ENCODE measurements at regions not wholly inside any gene's neighbourhood (a gene's known extent, or its start where the extent isn't known, plus 50 kb on each side); places are given as distances from the start of the nearest gene placed in this dataset.

GRCh38 chr6:167515873-167516507 is 191.1 kb downstream of the TTLL2 start:
- H3K4me3 ChIP-seq: no peak overlapping the region
- no peaks in the 10 kb centered on the region for H3K9me2 ChIP-seq (ENCODE audit: insufficient read depth)
- H3K9me3 ChIP-seq (ENCODE audit: insufficient read depth, low read depth): no peaks in the 10 kb centered on the region
- H2AFZ ChIP-seq: no peak overlapping the region
- H3K27me3 ChIP-seq (ENCODE audit: insufficient read depth, low read depth): peaks cover 68% of the 10 kb centered on the region
- no peak for DNase-seq
- no TSS peak for BruUV-seq (replicated peaks)
- H3K4me2 ChIP-seq: no peak overlapping the region
- ChIA-PET CTCF (no interaction called here), POLR2A (ENCODE audit: unreplicated experiment) (no interaction called here)
- H3K27ac ChIP-seq: no peak overlapping the region
- no peaks in the 10 kb centered on the region for H3K4me1 ChIP-seq (replicated peaks; ENCODE audit: insufficient read depth)
- H3K79me2 ChIP-seq (ENCODE audit: low read depth): no peaks in the 10 kb centered on the region
- intact Hi-C loops (cut with micrococcal nuclease; ENCODE audit: unreplicated experiment): no loop called here
- no peaks in the 10 kb centered on the region for H3K36me3 ChIP-seq (ENCODE audit: low read depth)
- no peaks in the 10 kb centered on the region for H4K20me1 ChIP-seq (ENCODE audit: insufficient read depth)
- no peaks in the 10 kb centered on the region for H3F3A ChIP-seq (ENCODE audit: insufficient read depth, low read depth)
- no peak for TF ChIP-seq EZH2 (IDR thresholded peaks at IDR 0.05; ENCODE audit: low read depth)
- TF ChIP-seq, protein P1, sequence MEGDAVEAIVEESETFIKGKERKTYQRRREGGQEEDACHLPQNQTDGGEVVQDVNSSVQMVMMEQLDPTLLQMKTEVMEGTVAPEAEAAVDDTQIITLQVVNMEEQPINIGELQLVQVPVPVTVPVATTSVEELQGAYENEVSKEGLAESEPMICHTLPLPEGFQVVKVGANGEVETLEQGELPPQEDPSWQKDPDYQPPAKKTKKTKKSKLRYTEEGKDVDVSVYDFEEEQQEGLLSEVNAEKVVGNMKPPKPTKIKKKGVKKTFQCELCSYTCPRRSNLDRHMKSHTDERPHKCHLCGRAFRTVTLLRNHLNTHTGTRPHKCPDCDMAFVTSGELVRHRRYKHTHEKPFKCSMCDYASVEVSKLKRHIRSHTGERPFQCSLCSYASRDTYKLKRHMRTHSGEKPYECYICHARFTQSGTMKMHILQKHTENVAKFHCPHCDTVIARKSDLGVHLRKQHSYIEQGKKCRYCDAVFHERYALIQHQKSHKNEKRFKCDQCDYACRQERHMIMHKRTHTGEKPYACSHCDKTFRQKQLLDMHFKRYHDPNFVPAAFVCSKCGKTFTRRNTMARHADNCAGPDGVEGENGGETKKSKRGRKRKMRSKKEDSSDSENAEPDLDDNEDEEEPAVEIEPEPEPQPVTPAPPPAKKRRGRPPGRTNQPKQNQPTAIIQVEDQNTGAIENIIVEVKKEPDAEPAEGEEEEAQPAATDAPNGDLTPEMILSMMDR (conservative IDR thresholded peaks at IDR 0.05): no peak

DNA sequence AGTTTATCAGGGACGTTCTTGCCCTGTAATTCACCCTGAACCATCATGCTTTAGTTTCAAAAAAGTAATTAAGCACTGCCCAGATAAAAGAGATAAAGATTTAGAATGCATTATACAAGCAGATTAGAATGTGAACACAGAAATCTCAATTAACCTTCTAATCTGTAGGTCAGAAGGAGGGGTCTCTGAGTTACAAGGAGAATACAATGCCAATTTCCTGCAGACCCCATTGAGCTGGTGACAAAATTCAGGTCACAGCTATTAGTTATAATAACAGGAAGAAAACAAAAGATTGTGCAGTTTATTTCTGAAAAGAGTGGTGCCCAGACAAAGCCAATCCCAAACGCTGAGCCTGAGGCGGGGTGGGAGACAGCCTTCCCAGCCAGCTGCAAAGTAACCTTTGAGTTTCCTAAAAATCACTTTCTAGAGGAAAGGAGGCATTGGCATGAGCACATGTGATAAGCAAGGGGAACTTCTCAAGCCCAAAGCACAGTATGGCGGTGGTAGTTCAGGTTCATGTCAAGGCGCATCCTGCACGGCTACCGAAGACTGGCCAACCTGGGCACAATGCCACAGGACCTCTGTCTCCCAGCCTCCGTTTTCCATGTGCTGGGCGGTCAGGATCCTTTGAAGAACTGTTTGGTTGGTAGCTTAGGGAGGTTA is 192.5 kb downstream of the TTLL2 start:
- H2AFZ ChIP-seq: no peak overlapping the region
- H3K9me2 ChIP-seq (ENCODE audit: insufficient read depth): no peaks in the 10 kb centered on the region
- H3K4me1 ChIP-seq (replicated peaks; ENCODE audit: insufficient read depth): no peaks in the 10 kb centered on the region
- TF ChIP-seq, protein P1 (conservative IDR thresholded peaks at IDR 0.05): no peak
- TF ChIP-seq EZH2 (IDR thresholded peaks at IDR 0.05; ENCODE audit: low read depth): no peak
- ChIA-PET POLR2A (ENCODE audit: unreplicated experiment) (no interaction called here), CTCF (no interaction called here)
- no peak for DNase-seq
- BruUV-seq (replicated peaks): no TSS peak
- no peak overlapping the region for H3K4me2 ChIP-seq
- H3K79me2 ChIP-seq (ENCODE audit: low read depth): no peaks in the 10 kb centered on the region
- H3K27me3 ChIP-seq (ENCODE audit: insufficient read depth, low read depth): peaks cover 70% of the 10 kb centered on the region
- no peak overlapping the region for H3K4me3 ChIP-seq
- intact Hi-C loops (cut with micrococcal nuclease; ENCODE audit: unreplicated experiment): no loop called here
- no peaks in the 10 kb centered on the region for H3K36me3 ChIP-seq (ENCODE audit: low read depth)
- H4K20me1 ChIP-seq (ENCODE audit: insufficient read depth): no peaks in the 10 kb centered on the region
- no peak overlapping the region for H3K27ac ChIP-seq
- no peaks in the 10 kb centered on the region for H3F3A ChIP-seq (ENCODE audit: insufficient read depth, low read depth)
- no peaks in the 10 kb centered on the region for H3K9me3 ChIP-seq (ENCODE audit: insufficient read depth, low read depth)

DNA sequence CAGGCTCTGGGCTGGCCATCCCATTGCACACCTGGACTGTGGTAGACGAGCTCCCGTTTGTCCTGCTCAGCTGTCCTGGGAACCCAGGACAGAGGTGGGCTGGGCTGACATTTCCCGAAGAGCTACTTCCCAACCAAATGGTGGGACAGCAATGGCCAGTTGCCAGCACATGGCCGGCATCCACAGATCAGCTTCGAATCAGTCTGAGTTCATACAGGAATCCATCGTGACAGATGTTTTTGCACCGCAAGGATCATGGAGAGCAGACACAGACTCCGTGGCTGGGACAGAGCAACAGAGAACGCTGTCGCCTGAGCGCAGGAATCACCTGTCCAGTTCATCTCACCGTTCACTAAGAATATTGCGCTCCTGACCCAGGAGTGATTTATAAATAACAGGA is 198.5 kb downstream of the TTLL2 start:
- Histone ChIP-seq H3K27ac (no peak overlapping the region), H3K4me3 (no peak overlapping the region), H3K9me2 (ENCODE audit: insufficient read depth) (no peaks in the 10 kb centered on the region), H4K20me1 (ENCODE audit: insufficient read depth) (no peaks in the 10 kb centered on the region), H3F3A (ENCODE audit: insufficient read depth, low read depth) (no peaks in the 10 kb centered on the region), H3K9me3 (ENCODE audit: insufficient read depth, low read depth) (no peaks in the 10 kb centered on the region), H2AFZ (no peak overlapping the region), H3K36me3 (ENCODE audit: low read depth) (no peaks in the 10 kb centered on the region), H3K4me2 (no peak overlapping the region), H3K4me1 (replicated peaks; ENCODE audit: insufficient read depth) (no peaks in the 10 kb centered on the region), H3K79me2 (ENCODE audit: low read depth) (no peaks in the 10 kb centered on the region), H3K27me3 (ENCODE audit: insufficient read depth, low read depth) (peaks cover 97% of the 10 kb centered on the region)
- DNase-seq: no peak
- BruUV-seq (replicated peaks): no TSS peak
- intact Hi-C loops (cut with micrococcal nuclease; ENCODE audit: unreplicated experiment): no loop called here
- ChIA-PET POLR2A (ENCODE audit: unreplicated experiment) (no interaction called here), CTCF (no interaction called here)
- TF ChIP-seq EZH2 (IDR thresholded peaks at IDR 0.05; ENCODE audit: low read depth): no peak
- TF ChIP-seq, protein P1 (conservative IDR thresholded peaks at IDR 0.05): no peak

Data from PC-9 (cell line).